ENCODE measurements at regions not wholly inside any gene's neighbourhood (a gene's known extent, or its start where the extent isn't known, plus 50 kb on each side); places are given as distances from the start of the nearest gene placed in this dataset.

- no peaks in the 10 kb centered on the region for H3K4me1 ChIP-seq (ENCODE audit: control insufficient read depth, insufficient read depth, low read depth, low read length)
- H2AK5ac ChIP-seq (ENCODE audit: low read length, severe bottlenecking), result no peak overlapping the region
- no peaks in the 10 kb centered on the region for H3K9me3 ChIP-seq (ENCODE audit: control insufficient read depth, low read length)
- H3K9ac ChIP-seq (ENCODE audit: low read length), result no peak overlapping the region
- no peaks in the 10 kb centered on the region for H3K79me1 ChIP-seq (replicated peaks; ENCODE audit: low read length, poor library complexity, severe bottlenecking)
- H2BK12ac ChIP-seq (ENCODE audit: low read length in 2 of 2), result no peak overlapping the region
- no peaks in the 10 kb centered on the region for H3K36me3 ChIP-seq (ENCODE audit: control insufficient read depth in 1 of 2, insufficient read depth in 2 of 2, low read depth in 1 of 2, low read length in 2 of 2)
- H2BK5ac ChIP-seq (ENCODE audit: low read depth, low read length, poor library complexity, severe bottlenecking), result no peak overlapping the region
- H2BK120ac ChIP-seq (ENCODE audit: low read depth, low read length), result no peak overlapping the region
- no peak overlapping the region for H3K4ac ChIP-seq (ENCODE audit: low read depth in 1 of 2, low read length in 2 of 2)
- H2AFZ ChIP-seq (ENCODE audit: low read depth, low read length), result no peak overlapping the region
- DNase-seq, result peak; percentile 61
- no peaks in the 10 kb centered on the region for H3K27me3 ChIP-seq (ENCODE audit: control insufficient read depth in 1 of 2, insufficient read depth in 1 of 2, low read length in 2 of 2)
- H4K8ac ChIP-seq (ENCODE audit: low read length), result no peak overlapping the region
- H3K27ac ChIP-seq (ENCODE audit: low read length, poor library complexity, severe bottlenecking), result no peak overlapping the region
- H3K18ac ChIP-seq (ENCODE audit: low read depth in 1 of 2, low read length in 2 of 2), result no peak overlapping the region
- no peak overlapping the region for H4K91ac ChIP-seq (ENCODE audit: low read length)
- H2BK15ac ChIP-seq (ENCODE audit: low read depth, poor library complexity, severe bottlenecking), result no peak overlapping the region
- H3K14ac ChIP-seq (ENCODE audit: low read length in 2 of 2), result no peak overlapping the region
- H3K4me2 ChIP-seq (ENCODE audit: low read length, poor library complexity, severe bottlenecking), result no peak overlapping the region
- 40% methylated on average over 1 of the region's 5 CpGs for WGBS
- H3K4me3 ChIP-seq (ENCODE audit: insufficient read depth in 1 of 2, low read depth in 1 of 2, low read length in 2 of 2), result no peak overlapping the region
- no peak overlapping the region for H3K23ac ChIP-seq (ENCODE audit: low read length in 2 of 2)
Measured at GRCh38 chr5:165457859-165458481, 1952.6 kb downstream of the MAT2B start.

- Histone ChIP-seq H3K4ac (ENCODE audit: low read depth in 1 of 2, low read length in 2 of 2) (no peak overlapping the region), H4K8ac (ENCODE audit: low read length) (no peak overlapping the region), H3K27me3 (ENCODE audit: control insufficient read depth in 1 of 2, insufficient read depth in 1 of 2, low read length in 2 of 2) (no peaks in the 10 kb centered on the region), H3K9ac (ENCODE audit: low read length) (peak overlapping the region; percentile 17), H3K18ac (ENCODE audit: low read depth in 1 of 2, low read length in 2 of 2) (no peak overlapping the region), H3K27ac (ENCODE audit: low read length, poor library complexity, severe bottlenecking) (no peak overlapping the region), H2BK5ac (ENCODE audit: low read depth, low read length, poor library complexity, severe bottlenecking) (no peak overlapping the region), H3K79me1 (replicated peaks; ENCODE audit: low read length, poor library complexity, severe bottlenecking) (no peaks in the 10 kb centered on the region), H2AFZ (ENCODE audit: low read depth, low read length) (no peak overlapping the region), H3K4me3 (ENCODE audit: insufficient read depth in 1 of 2, low read depth in 1 of 2, low read length in 2 of 2) (no peak overlapping the region), H2BK15ac (ENCODE audit: low read depth, poor library complexity, severe bottlenecking) (no peak overlapping the region), H3K9me3 (ENCODE audit: control insufficient read depth, low read length) (no peaks in the 10 kb centered on the region), H3K14ac (ENCODE audit: low read length in 2 of 2) (no peak overlapping the region), H2BK12ac (ENCODE audit: low read length in 2 of 2) (no peak overlapping the region), H2BK120ac (ENCODE audit: low read depth, low read length) (no peak overlapping the region), H3K23ac (ENCODE audit: low read length in 2 of 2) (no peak overlapping the region), H2AK5ac (ENCODE audit: low read length, severe bottlenecking) (no peak overlapping the region), H4K91ac (ENCODE audit: low read length) (no peak overlapping the region), H3K36me3 (ENCODE audit: control insufficient read depth in 1 of 2, insufficient read depth in 2 of 2, low read depth in 1 of 2, low read length in 2 of 2) (no peaks in the 10 kb centered on the region), H3K4me1 (ENCODE audit: control insufficient read depth, insufficient read depth, low read depth, low read length) (no peaks in the 10 kb centered on the region), H3K4me2 (ENCODE audit: low read length, poor library complexity, severe bottlenecking) (no peak overlapping the region)
- DNase-seq, result no peak
Measured at GRCh38 chr5:165459232-165459631, 1953.8 kb downstream of the MAT2B start.

GRCh38 chr5:165460911-165461310, 1955.5 kb downstream of the MAT2B start:
- no peak overlapping the region for H3K23ac ChIP-seq (ENCODE audit: low read length in 2 of 2)
- no peak overlapping the region for H4K91ac ChIP-seq (ENCODE audit: low read length)
- H3K4me1 ChIP-seq (ENCODE audit: control insufficient read depth, insufficient read depth, low read depth, low read length), result no peaks in the 10 kb centered on the region
- peak; percentile 52 for DNase-seq
- no peaks in the 10 kb centered on the region for H3K9me3 ChIP-seq (ENCODE audit: control insufficient read depth, low read length)
- H2BK12ac ChIP-seq (ENCODE audit: low read length in 2 of 2), result no peak overlapping the region
- H3K18ac ChIP-seq (ENCODE audit: low read depth in 1 of 2, low read length in 2 of 2), result no peak overlapping the region
- H3K4ac ChIP-seq (ENCODE audit: low read depth in 1 of 2, low read length in 2 of 2), result no peak overlapping the region
- H3K79me1 ChIP-seq (replicated peaks; ENCODE audit: low read length, poor library complexity, severe bottlenecking), result no peaks in the 10 kb centered on the region
- H3K14ac ChIP-seq (ENCODE audit: low read length in 2 of 2), result no peak overlapping the region
- no peak overlapping the region for H2AK5ac ChIP-seq (ENCODE audit: low read length, severe bottlenecking)
- H3K27me3 ChIP-seq (ENCODE audit: control insufficient read depth in 1 of 2, insufficient read depth in 1 of 2, low read length in 2 of 2), result no peaks in the 10 kb centered on the region
- H4K8ac ChIP-seq (ENCODE audit: low read length), result no peak overlapping the region
- H2BK15ac ChIP-seq (ENCODE audit: low read depth, poor library complexity, severe bottlenecking), result no peak overlapping the region
- no peak overlapping the region for H2BK120ac ChIP-seq (ENCODE audit: low read depth, low read length)
- H2BK5ac ChIP-seq (ENCODE audit: low read depth, low read length, poor library complexity, severe bottlenecking), result no peak overlapping the region
- 69% methylated on average over 2 of the region's 4 CpGs for WGBS
- H3K4me3 ChIP-seq (ENCODE audit: insufficient read depth in 1 of 2, low read depth in 1 of 2, low read length in 2 of 2), result no peak overlapping the region
- H3K9ac ChIP-seq (ENCODE audit: low read length), result peak overlapping the region; percentile 42
- H3K4me2 ChIP-seq (ENCODE audit: low read length, poor library complexity, severe bottlenecking), result no peak overlapping the region
- no peak overlapping the region for H2AFZ ChIP-seq (ENCODE audit: low read depth, low read length)
- no peak overlapping the region for H3K27ac ChIP-seq (ENCODE audit: low read length, poor library complexity, severe bottlenecking)
- no peaks in the 10 kb centered on the region for H3K36me3 ChIP-seq (ENCODE audit: control insufficient read depth in 1 of 2, insufficient read depth in 2 of 2, low read depth in 1 of 2, low read length in 2 of 2)

- H2BK5ac ChIP-seq (ENCODE audit: low read depth, low read length, poor library complexity, severe bottlenecking), result no peak overlapping the region
- no peak overlapping the region for H2AK5ac ChIP-seq (ENCODE audit: low read length, severe bottlenecking)
- H3K27ac ChIP-seq (ENCODE audit: low read length, poor library complexity, severe bottlenecking), result no peak overlapping the region
- no peak overlapping the region for H2BK12ac ChIP-seq (ENCODE audit: low read length in 2 of 2)
- no peaks in the 10 kb centered on the region for H3K36me3 ChIP-seq (ENCODE audit: control insufficient read depth in 1 of 2, insufficient read depth in 2 of 2, low read depth in 1 of 2, low read length in 2 of 2)
- no peak overlapping the region for H3K9ac ChIP-seq (ENCODE audit: low read length)
- no peak overlapping the region for H3K18ac ChIP-seq (ENCODE audit: low read depth in 1 of 2, low read length in 2 of 2)
- H3K4me1 ChIP-seq (ENCODE audit: control insufficient read depth, insufficient read depth, low read depth, low read length), result no peaks in the 10 kb centered on the region
- H3K14ac ChIP-seq (ENCODE audit: low read length in 2 of 2), result no peak overlapping the region
- no peak overlapping the region for H2AFZ ChIP-seq (ENCODE audit: low read depth, low read length)
- H3K9me3 ChIP-seq (ENCODE audit: control insufficient read depth, low read length), result no peaks in the 10 kb centered on the region
- H3K4me2 ChIP-seq (ENCODE audit: low read length, poor library complexity, severe bottlenecking), result no peak overlapping the region
- DNase-seq, result no peak
- H3K4ac ChIP-seq (ENCODE audit: low read depth in 1 of 2, low read length in 2 of 2), result no peak overlapping the region
- no peaks in the 10 kb centered on the region for H3K79me1 ChIP-seq (replicated peaks; ENCODE audit: low read length, poor library complexity, severe bottlenecking)
- WGBS, result 97% methylated on average over 2 of the region's 3 CpGs
- no peak overlapping the region for H4K91ac ChIP-seq (ENCODE audit: low read length)
- no peak overlapping the region for H2BK15ac ChIP-seq (ENCODE audit: low read depth, poor library complexity, severe bottlenecking)
- H3K23ac ChIP-seq (ENCODE audit: low read length in 2 of 2), result no peak overlapping the region
- H2BK120ac ChIP-seq (ENCODE audit: low read depth, low read length), result no peak overlapping the region
- no peak overlapping the region for H3K4me3 ChIP-seq (ENCODE audit: insufficient read depth in 1 of 2, low read depth in 1 of 2, low read length in 2 of 2)
- H4K8ac ChIP-seq (ENCODE audit: low read length), result no peak overlapping the region
- H3K27me3 ChIP-seq (ENCODE audit: control insufficient read depth in 1 of 2, insufficient read depth in 1 of 2, low read length in 2 of 2), result no peaks in the 10 kb centered on the region
Measured at GRCh38 chr5:165477546-165477945, 1972.1 kb downstream of the MAT2B start.
